BJ (cell line): ENCODE measurements at regions not wholly inside any gene's neighbourhood (a gene's known extent, or its start where the extent isn't known, plus 50 kb on each side); places are given as distances from the start of the nearest gene placed in this dataset.

ENCODE experiments used
- CTCF ChIA-PET: fragments of 350-600 bp; formaldehyde crosslinking; extraction: SDS; loops from one replicate; lab custom pipeline; 2021; ENCODE audit warnings: antibody characterized with exemption, inconsistent platforms; lab: Yijun Ruan, JAX
- POLR2A ChIA-PET: fragments of 300-600 bp; sonication (Branson Sonifier 250); formaldehyde crosslinking; extraction: SDS; loops from one replicate; lab custom pipeline; 2021; ENCODE audit warnings: antibody characterized with exemption; lab: Charles Lee
- DNase-seq: peaks from one replicate; pipeline ENCODE4 v3.0.0-alpha.2; 2011; ENCODE audit warnings: low read depth
- H3K27me3 ChIP-seq: 2 replicates; pipeline ENCODE4 v1.6.0; 2011; ENCODE audit warnings: low read length; ENCODE audit not compliant: control insufficient read depth, insufficient read depth
- H3K36me3 ChIP-seq: 2 replicates; pipeline ENCODE4 v1.5.1; 2011; ENCODE audit warnings: low read length; ENCODE audit not compliant: control insufficient read depth, insufficient read depth
- H3K4me3 ChIP-seq: 2 replicates; pipeline ENCODE4 v1.5.1; 2011; ENCODE audit warnings: low read depth, mild to moderate bottlenecking, control low read depth, low read length
- TF ChIP-seq, protein P1 (sequence below): IDR thresholded peaks from 2 replicates; pipeline ENCODE4 v1.5.1; 2011; ENCODE audit warnings: low read depth, mild to moderate bottlenecking, control low read depth, inconsistent platforms, low read length, moderate library complexity; ENCODE audit not compliant: insufficient read depth

DNA sequence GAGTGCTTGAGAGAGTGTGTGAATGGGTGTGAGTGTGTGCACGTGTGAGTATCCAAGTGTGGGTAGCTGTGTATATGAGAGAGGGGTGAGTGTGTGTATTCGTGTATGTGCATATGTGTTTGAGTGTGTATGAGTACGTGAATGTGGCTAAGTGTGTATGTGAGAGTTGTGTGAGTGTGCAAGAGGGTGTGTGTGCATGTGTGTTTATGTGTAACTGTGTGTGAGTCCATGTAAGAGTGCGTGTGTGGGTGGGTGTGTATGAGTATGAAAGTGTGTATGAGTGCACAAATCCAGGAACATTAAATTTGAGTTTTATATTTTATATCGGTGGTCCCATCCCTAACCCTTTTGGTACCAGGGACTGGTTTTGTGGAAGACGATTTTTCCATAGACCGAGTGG is 156.4 kb downstream of the TENT4A start:
- no peaks in the 10 kb centered on the region for H3K36me3 ChIP-seq
- POLR2A ChIA-PET = no interaction called here
- no peak for DNase-seq
- H3K27me3 ChIP-seq = no peaks in the 10 kb centered on the region
- TF ChIP-seq, protein P1, sequence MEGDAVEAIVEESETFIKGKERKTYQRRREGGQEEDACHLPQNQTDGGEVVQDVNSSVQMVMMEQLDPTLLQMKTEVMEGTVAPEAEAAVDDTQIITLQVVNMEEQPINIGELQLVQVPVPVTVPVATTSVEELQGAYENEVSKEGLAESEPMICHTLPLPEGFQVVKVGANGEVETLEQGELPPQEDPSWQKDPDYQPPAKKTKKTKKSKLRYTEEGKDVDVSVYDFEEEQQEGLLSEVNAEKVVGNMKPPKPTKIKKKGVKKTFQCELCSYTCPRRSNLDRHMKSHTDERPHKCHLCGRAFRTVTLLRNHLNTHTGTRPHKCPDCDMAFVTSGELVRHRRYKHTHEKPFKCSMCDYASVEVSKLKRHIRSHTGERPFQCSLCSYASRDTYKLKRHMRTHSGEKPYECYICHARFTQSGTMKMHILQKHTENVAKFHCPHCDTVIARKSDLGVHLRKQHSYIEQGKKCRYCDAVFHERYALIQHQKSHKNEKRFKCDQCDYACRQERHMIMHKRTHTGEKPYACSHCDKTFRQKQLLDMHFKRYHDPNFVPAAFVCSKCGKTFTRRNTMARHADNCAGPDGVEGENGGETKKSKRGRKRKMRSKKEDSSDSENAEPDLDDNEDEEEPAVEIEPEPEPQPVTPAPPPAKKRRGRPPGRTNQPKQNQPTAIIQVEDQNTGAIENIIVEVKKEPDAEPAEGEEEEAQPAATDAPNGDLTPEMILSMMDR = no peak
- no peak overlapping the region for H3K4me3 ChIP-seq
- CTCF ChIA-PET = no interaction called here

DNA sequence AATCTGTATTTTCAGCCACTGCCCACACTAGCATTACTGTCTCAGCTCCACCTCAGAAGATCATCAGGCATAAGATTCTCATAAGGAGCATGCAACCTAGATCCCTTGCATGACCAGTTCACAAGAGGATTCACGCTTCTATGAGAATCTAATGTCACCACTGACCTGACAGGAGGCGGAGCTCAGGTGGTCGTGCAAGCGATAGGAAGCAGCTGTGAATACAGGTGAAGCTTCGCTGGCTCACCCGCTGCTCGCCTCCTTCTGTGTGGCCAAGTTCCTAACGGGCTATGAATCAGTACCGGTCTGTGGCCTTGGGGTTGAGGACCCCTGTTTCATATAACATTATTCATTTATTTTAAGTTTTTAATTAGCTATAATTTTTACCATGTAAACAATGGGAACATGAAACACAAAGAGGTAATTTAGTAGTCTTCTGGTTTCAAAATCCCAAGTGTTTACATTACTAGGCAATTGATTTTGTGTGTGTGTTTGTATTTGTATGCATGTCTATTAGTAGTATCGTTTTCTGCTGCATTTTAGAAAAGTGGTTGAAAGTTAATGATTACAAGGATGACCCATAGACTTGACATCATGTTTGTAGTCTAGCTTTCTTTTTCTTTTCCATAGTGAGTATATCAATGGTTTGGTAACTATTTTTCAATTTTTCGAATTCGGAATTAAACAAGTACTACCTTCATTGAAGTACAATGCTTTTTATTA is 159.4 kb downstream of the TENT4A start:
- DNase-seq = no peak
- TF ChIP-seq, protein P1 = no peak
- Histone ChIP-seq H3K36me3 (no peaks in the 10 kb centered on the region), H3K27me3 (no peaks in the 10 kb centered on the region), H3K4me3 (no peak overlapping the region)
- CTCF ChIA-PET = no interaction called here
- POLR2A ChIA-PET = no interaction called here

DNA sequence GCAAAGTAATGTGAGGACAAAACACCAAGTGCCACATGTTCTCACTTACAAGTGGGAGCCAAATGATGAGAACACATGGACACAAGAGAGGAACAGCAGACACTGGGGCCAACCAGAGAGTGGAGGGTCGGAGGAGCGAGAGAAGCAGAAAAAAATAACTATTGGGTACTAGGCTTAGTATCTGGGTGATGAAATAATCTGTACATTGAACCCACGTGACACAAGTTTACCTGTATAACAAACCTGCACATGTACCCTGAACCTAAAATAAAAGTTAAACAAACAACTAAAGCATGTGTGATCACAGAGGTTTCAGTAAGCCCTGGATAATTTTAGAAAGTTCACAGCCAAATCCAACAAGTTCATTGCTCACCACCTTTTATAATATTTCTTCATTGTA is 160.1 kb downstream of the TENT4A start:
- Histone ChIP-seq H3K4me3 (no peak overlapping the region), H3K27me3 (no peaks in the 10 kb centered on the region), H3K36me3 (no peaks in the 10 kb centered on the region)
- no peak for DNase-seq
- ChIA-PET POLR2A (no interaction called here), CTCF (no interaction called here)
- TF ChIP-seq, protein P1 = no peak

DNA sequence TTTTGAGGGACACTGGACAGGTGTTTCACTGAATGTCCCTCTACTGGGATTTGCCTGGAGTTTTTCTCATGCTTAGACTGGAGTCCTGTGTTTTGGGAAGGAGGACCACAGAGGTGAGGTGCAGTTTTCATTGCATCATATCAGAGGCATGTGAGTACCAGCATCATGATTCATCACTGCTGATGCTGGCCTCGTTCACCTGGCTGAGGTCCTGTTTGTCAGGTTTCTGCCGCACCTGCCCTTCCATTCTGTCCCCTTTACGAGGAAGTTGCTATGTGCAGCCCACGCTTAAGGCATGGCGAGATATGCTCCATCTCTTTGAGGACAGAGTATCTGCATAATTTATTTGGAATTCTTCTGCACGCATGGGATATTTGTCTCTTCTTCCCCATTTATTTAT is 162.1 kb downstream of the TENT4A start:
- Histone ChIP-seq H3K36me3 (no peaks in the 10 kb centered on the region), H3K27me3 (no peaks in the 10 kb centered on the region), H3K4me3 (no peak overlapping the region)
- TF ChIP-seq, protein P1 = no peak
- POLR2A ChIA-PET = no interaction called here
- CTCF ChIA-PET = no interaction called here
- no peak for DNase-seq

DNA sequence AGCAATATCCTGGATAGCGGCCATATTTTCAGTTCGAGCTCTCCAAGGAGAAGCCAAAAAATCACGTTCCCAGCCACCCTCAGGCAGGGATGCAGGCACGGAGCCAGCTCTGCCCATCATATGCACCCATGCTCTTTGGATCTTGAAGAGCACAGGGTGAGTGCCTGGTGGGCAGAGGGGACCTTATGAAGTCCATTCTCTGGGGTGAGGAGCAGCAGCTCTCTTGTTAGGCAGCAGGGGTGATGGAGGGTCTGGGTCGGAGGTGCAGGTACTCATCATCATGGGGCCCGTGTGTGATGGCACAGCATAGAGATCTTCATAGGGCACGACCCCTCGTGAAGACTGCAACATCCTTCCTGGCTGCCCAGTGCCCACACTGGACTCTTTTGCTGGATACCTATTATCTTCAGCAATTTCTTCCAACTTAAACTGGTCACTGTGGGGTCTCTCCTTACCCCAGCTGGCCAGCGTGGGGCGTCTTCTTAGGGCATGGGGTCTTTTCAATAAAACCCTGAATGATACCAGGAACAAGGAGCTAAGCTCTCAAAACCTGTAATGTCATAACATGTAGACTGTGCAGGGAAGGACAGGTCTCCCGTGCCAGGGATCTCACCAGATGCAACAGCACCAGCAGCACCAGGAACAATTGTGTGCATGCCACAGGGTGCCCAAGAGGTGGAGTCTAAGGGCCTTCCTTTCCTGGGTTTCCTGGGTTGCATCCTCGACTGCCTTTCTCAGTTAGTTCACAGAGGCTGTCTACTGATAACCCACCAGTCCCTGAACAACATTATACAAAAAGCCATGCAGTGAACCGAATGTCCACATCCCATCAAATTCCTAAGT is 165.0 kb downstream of the TENT4A start:
- no peak for DNase-seq
- ChIA-PET POLR2A (no interaction called here), CTCF (no interaction called here)
- Histone ChIP-seq H3K27me3 (no peaks in the 10 kb centered on the region), H3K36me3 (no peaks in the 10 kb centered on the region), H3K4me3 (no peak overlapping the region)
- TF ChIP-seq, protein P1 = no peak
